NB4 (cell line): ENCODE measurements at regions not wholly inside any gene's neighbourhood (a gene's known extent, or its start where the extent isn't known, plus 50 kb on each side); places are given as distances from the start of the nearest gene placed in this dataset.

ENCODE experiments used
- CTCF ChIP-seq: IDR thresholded peaks from one replicate; pipeline ENCODE4 v1.5.1; 2012; ENCODE audit warnings: low read depth, low read length
- MYC ChIP-seq: IDR thresholded peaks from 2 replicates; pipeline ENCODE4 v1.6.1; 2011; ENCODE audit warnings: low read depth, low read length
- POLR2A ChIP-seq: IDR thresholded peaks from 2 replicates; pipeline ENCODE4 v1.6.1; 2011; ENCODE audit warnings: mild to moderate bottlenecking; ENCODE audit not compliant: insufficient read length; ENCODE audit errors: extremely low read depth

GRCh38 chr3:181859518-181859917, 147.8 kb downstream of the SOX2 start:
- TF ChIP-seq CTCF = no peak
- no peak for TF ChIP-seq POLR2A
- TF ChIP-seq MYC = no peak
